HG02981 (cell line): ENCODE measurements at regions not wholly inside any gene's neighbourhood (a gene's known extent, or its start where the extent isn't known, plus 50 kb on each side); places are given as distances from the start of the nearest gene placed in this dataset.
"Not testable (repeated sequence)": the region's sequence is repeated elsewhere in the genome, so short reads cannot be mapped to it uniquely, and the experiment has no call there.

Experiments
- ATAC-seq: cut with Tn5 transposase; IDR thresholded peaks from one replicate; pipeline ENCODE4 v1.9.1; 2021; ENCODE audit warnings: mild to moderate bottlenecking, moderate library complexity; ENCODE audit not compliant: unreplicated experiment

- not testable (repeated sequence) for ATAC-seq
These were observed 114.7 kb upstream of the NBPF26 start for GRCh38 chr1:120609015-120609573.

GRCh38 chr1:120609834-120610233 lies 113.9 kb upstream of the NBPF26 start:
- not testable (repeated sequence) for ATAC-seq

- ATAC-seq: not testable (repeated sequence)
These were observed 108.7 kb upstream of the NBPF26 start for GRCh38 chr1:120614931-120615639.

GRCh38 chr1:120617493-120617892 lies 106.3 kb upstream of the NBPF26 start:
- not testable (repeated sequence) for ATAC-seq

- not testable (repeated sequence) for ATAC-seq
These were observed 103.7 kb upstream of the NBPF26 start for GRCh38 chr1:120619867-120620692.

- ATAC-seq: not testable (repeated sequence)
These were observed 103.1 kb upstream of the NBPF26 start for GRCh38 chr1:120620693-120620969.

- not testable (repeated sequence) for ATAC-seq
These were observed 102.5 kb upstream of the NBPF26 start for GRCh38 chr1:120621278-120621677.

- not testable (repeated sequence) for ATAC-seq
These were observed 100.2 kb upstream of the NBPF26 start for GRCh38 chr1:120623539-120623938.

GRCh38 chr1:120624565-120625064 lies 99.1 kb upstream of the NBPF26 start:
- ATAC-seq: not testable (repeated sequence)

GRCh38 chr1:120629832-120630455 lies 93.8 kb upstream of the NBPF26 start:
- ATAC-seq: not testable (repeated sequence)

GRCh38 chr1:120634816-120635806 lies 88.6 kb upstream of the NBPF26 start:
- ATAC-seq: not testable (repeated sequence)

- not testable (repeated sequence) for ATAC-seq
These were observed 83.3 kb upstream of the NBPF26 start for GRCh38 chr1:120640261-120641013.

- ATAC-seq: not testable (repeated sequence)
These were observed 82.8 kb upstream of the NBPF26 start for GRCh38 chr1:120641014-120641302.

GRCh38 chr1:120647182-120647581 lies 76.6 kb upstream of the NBPF26 start:
- ATAC-seq: not testable (repeated sequence)

GRCh38 chr1:120648915-120649623 lies 74.7 kb upstream of the NBPF26 start:
- not testable (repeated sequence) for ATAC-seq

GRCh38 chr1:120649730-120650129 lies 74.0 kb upstream of the NBPF26 start:
- ATAC-seq: not testable (repeated sequence)

- ATAC-seq: not testable (repeated sequence)
These were observed 69.6 kb upstream of the NBPF26 start for GRCh38 chr1:120654114-120654513.

GRCh38 chr1:120655394-120655793 lies 68.4 kb upstream of the NBPF26 start:
- not testable (repeated sequence) for ATAC-seq

- ATAC-seq: not testable (repeated sequence)
These were observed 67.6 kb upstream of the NBPF26 start for GRCh38 chr1:120656116-120656515.
